WTC11 (cell line): ENCODE measurements at regions not wholly inside any gene's neighbourhood (a gene's known extent, or its start where the extent isn't known, plus 50 kb on each side); places are given as distances from the start of the nearest gene placed in this dataset.
"Not testable (repeated sequence)": the region's sequence is repeated elsewhere in the genome, so short reads cannot be mapped to it uniquely, and the experiment has no call there.

Experiments used
- ATAC-seq: fragments of 200-7000 bp; cut with Tn5 transposase; 2 replicates; pipeline ENCODE4 v1.10.0; 2021; ENCODE audit warnings: mild to moderate bottlenecking, moderate library complexity
- CTCF ChIA-PET: fragments of 300-600 bp; sonication (Branson Sonifier 250); formaldehyde crosslinking; loops from one replicate; lab custom pipeline; 2021; ENCODE audit warnings: antibody characterized with exemption; lab: Charles Lee
- POLR2A ChIA-PET: fragments of 350-600 bp; sonication (Branson Sonifier 250); formaldehyde crosslinking; loops from one replicate; lab custom pipeline; 2021; ENCODE audit warnings: antibody characterized with exemption; lab: Charles Lee
- DNase-seq: peaks from one replicate; pipeline ENCODE4 v3.0.0; 2021; ENCODE audit warnings: low spot score
- H3K27ac Mint-ChIP-seq: 2 replicates; pipeline ENCODE4 v1.8.0; 2021; ENCODE audit warnings: mixed read lengths
- H3K27me3 Mint-ChIP-seq: 2 replicates; pipeline ENCODE4 v1.8.0; 2021; ENCODE audit warnings: low read depth, mild to moderate bottlenecking, moderate library complexity, mixed read lengths
- H3K36me3 Mint-ChIP-seq: 2 replicates; pipeline ENCODE4 v1.8.0; 2021; ENCODE audit warnings: mixed read lengths
- H3K4me1 Mint-ChIP-seq: 2 replicates; pipeline ENCODE4 v1.8.0; 2022; ENCODE audit warnings: mixed read lengths
- H3K4me3 Mint-ChIP-seq: 2 replicates; pipeline ENCODE4 v1.8.0; 2021; ENCODE audit warnings: mild to moderate bottlenecking, moderate library complexity, mixed read lengths
- H3K9me3 Mint-ChIP-seq: 2 replicates; pipeline ENCODE4 v1.8.0; 2021; ENCODE audit warnings: mixed read lengths
- ARID4B ChIP-seq: sonication (generic); formaldehyde crosslinking; IDR thresholded peaks from 2 replicates; pipeline ENCODE4 v1.8.0; 2023; ENCODE audit warnings: missing genetic modification reagents, mild to moderate bottlenecking, borderline replicate concordance
- FOXP4 ChIP-seq: sonication (generic); formaldehyde crosslinking; IDR thresholded peaks from 2 replicates; pipeline ENCODE4 v1.8.0; 2022; ENCODE audit warnings: mild to moderate bottlenecking, missing genetic modification reagents
- GRHL2 ChIP-seq: fragments of 250-450 bp; sonication (Bioruptor Pico); IDR thresholded peaks from 2 replicates; pipeline ENCODE4 v1.8.0; 2022; ENCODE audit warnings: mild to moderate bottlenecking, moderate library complexity; ENCODE audit not compliant: insufficient replicate concordance, severe bottlenecking
- GTF2I ChIP-seq: fragments of 250-450 bp; sonication (Bioruptor Pico); conservative IDR thresholded peaks from 2 replicates; pipeline ENCODE4 v1.4.0; 2021; ENCODE audit warnings: mild to moderate bottlenecking
- HMGA2 ChIP-seq: fragments of 250-450 bp; sonication (Bioruptor Pico); IDR thresholded peaks from 2 replicates; pipeline ENCODE4 v1.4.0; 2021; ENCODE audit warnings: mild to moderate bottlenecking, moderate library complexity
- IRF1 ChIP-seq: sonication (generic); formaldehyde crosslinking; IDR thresholded peaks from 2 replicates; pipeline ENCODE4 v1.8.0; 2023; ENCODE audit warnings: missing genetic modification reagents
- JAZF1 ChIP-seq: fragments of 250-450 bp; sonication (Bioruptor Pico); IDR thresholded peaks from 2 replicates; pipeline ENCODE4 v1.9.0; 2021; ENCODE audit warnings: moderate library complexity, mild to moderate bottlenecking, inconsistent platforms
- MAX ChIP-seq: sonication (generic); formaldehyde crosslinking; IDR thresholded peaks from 2 replicates; pipeline ENCODE4 v1.8.0; 2022; ENCODE audit warnings: mild to moderate bottlenecking, missing genetic modification reagents
- NFYB ChIP-seq: sonication (generic); formaldehyde crosslinking; conservative IDR thresholded peaks from 2 replicates; pipeline ENCODE4 v1.8.0; 2022; ENCODE audit warnings: low read depth, missing genetic modification reagents
- NR2C2 ChIP-seq: sonication (generic); formaldehyde crosslinking; IDR thresholded peaks from 2 replicates; pipeline ENCODE4 v1.8.0; 2022; ENCODE audit warnings: mild to moderate bottlenecking, missing genetic modification reagents
- RELA ChIP-seq: sonication (generic); formaldehyde crosslinking; IDR thresholded peaks from 2 replicates; pipeline ENCODE4 v1.8.1; 2022; ENCODE audit warnings: missing genetic modification reagents, mild to moderate bottlenecking, borderline replicate concordance
- RORB ChIP-seq: fragments of 250-450 bp; sonication (Bioruptor Pico); IDR thresholded peaks from 2 replicates; pipeline ENCODE4 v1.9.0; 2021; ENCODE audit warnings: mild to moderate bottlenecking
- SMAD4 ChIP-seq: sonication (generic); formaldehyde crosslinking; IDR thresholded peaks from 2 replicates; pipeline ENCODE4 v1.8.0; 2022; ENCODE audit warnings: mild to moderate bottlenecking, missing genetic modification reagents
- SOX15 ChIP-seq: fragments of 250-450 bp; sonication (Bioruptor Pico); IDR thresholded peaks from 2 replicates; pipeline ENCODE4 v1.9.0; 2021; ENCODE audit warnings: mild to moderate bottlenecking
- USF1 ChIP-seq: sonication (generic); formaldehyde crosslinking; IDR thresholded peaks from 2 replicates; pipeline ENCODE4 v1.8.0; 2022; ENCODE audit warnings: mild to moderate bottlenecking, missing genetic modification reagents
- ZBTB43 ChIP-seq: sonication (generic); formaldehyde crosslinking; IDR thresholded peaks from 2 replicates; pipeline ENCODE4 v1.8.1; 2023; ENCODE audit warnings: mild to moderate bottlenecking, missing genetic modification reagents
- ZNF281 ChIP-seq: sonication (generic); formaldehyde crosslinking; IDR thresholded peaks from 2 replicates; pipeline ENCODE4 v1.8.0; 2023; ENCODE audit warnings: mild to moderate bottlenecking, missing genetic modification reagents
- ZSCAN18 ChIP-seq: fragments of 250-450 bp; sonication (Bioruptor Pico); IDR thresholded peaks from 2 replicates; pipeline ENCODE4 v2.1.2; 2022; ENCODE audit warnings: mild to moderate bottlenecking, moderate library complexity

GRCh38 chr6:159414711-159415110 lies 245.5 kb downstream of the FNDC1 start:
- H3K9me3 Mint-ChIP-seq = peaks cover 33% of the 10 kb centered on the region

GRCh38 chr6:159407211-159407780 lies 238.1 kb downstream of the FNDC1 start:
- DNase-seq, H3K4me3 Mint-ChIP-seq, H3K36me3 Mint-ChIP-seq, H3K4me1 Mint-ChIP-seq, POLR2A ChIA-PET, H3K27me3 Mint-ChIP-seq, ATAC-seq, H3K27ac Mint-ChIP-seq, CTCF ChIA-PET: not testable (repeated sequence)
- H3K9me3 Mint-ChIP-seq = peaks cover 24% of the 10 kb centered on the region

More at GRCh38 chr6:159414711-159415110, 245.5 kb downstream of the FNDC1 start:
- peaks cover 5% of the 10 kb centered on the region for H3K36me3 Mint-ChIP-seq
- DNase-seq (no peak), ATAC-seq (no peak)
- no peak overlapping the region for H3K27ac Mint-ChIP-seq
- H3K27me3 Mint-ChIP-seq = peaks cover 12% of the 10 kb centered on the region
- no peaks in the 10 kb centered on the region for H3K4me1 Mint-ChIP-seq
- POLR2A ChIA-PET = no interaction called here
- no peak overlapping the region for H3K4me3 Mint-ChIP-seq
- CTCF ChIA-PET = no interaction called here
- TF ChIP-seq IRF1 (CRISPR knock-in tag) = no peak

- H3K27me3 Mint-ChIP-seq = peaks cover 2% of the 10 kb centered on the region; the same call in 1 of the 2 replicates
- H3K36me3 Mint-ChIP-seq = peaks cover 3% of the 10 kb centered on the region
- H3K9me3 Mint-ChIP-seq = peaks cover 24% of the 10 kb centered on the region
- TF ChIP-seq USF1 (no peak), ARID4B (CRISPR knock-in tag) (no peak), SMAD4 (CRISPR knock-in tag) (no peak), JAZF1 (no peak), FOXP4 (CRISPR knock-in tag) (no peak), MAX (CRISPR knock-in tag) (no peak), RELA (CRISPR knock-in tag) (no peak), GTF2I (CRISPR knock-in tag) (no peak), ZNF281 (CRISPR knock-in tag) (no peak), ZBTB43 (CRISPR knock-in tag) (no peak), NFYB (no peak), GRHL2 (no peak), ZSCAN18 (CRISPR knock-in tag) (no peak), RORB (CRISPR knock-in tag) (no peak), NR2C2 (no peak), SOX15 (CRISPR knock-in tag) (no peak), HMGA2 (CRISPR knock-in tag) (no peak)
These were observed 235.1 kb downstream of the FNDC1 start for GRCh38 chr6:159404296-159404695.

More at GRCh38 chr6:159404296-159404695, 235.1 kb downstream of the FNDC1 start:
- Mint-ChIP-seq H3K4me3 (no peak overlapping the region), H3K4me1 (no peaks in the 10 kb centered on the region), H3K27ac (no peak overlapping the region)
- ATAC-seq (no peak), DNase-seq (no peak)
- ChIA-PET POLR2A (no interaction called here), CTCF (no interaction called here)
